Left ventricle myocardium inferior (tissue), 1 donor: ENCODE measurements at regions not wholly inside any gene's neighbourhood (a gene's known extent, or its start where the extent isn't known, plus 50 kb on each side); places are given as distances from the start of the nearest gene placed in this dataset.

ENCODE experiments used
- DNase-seq: peaks from one replicate; pipeline ENCODE4 v3.0.0-alpha.2; 2020
- H3K27ac ChIP-seq: fragments of 200-600 bp; replicated peaks from 2 replicates; pipeline ENCODE4 v1.8.0; 2021
- H3K27me3 ChIP-seq: fragments of 200-600 bp; 2 replicates; pipeline ENCODE4 v1.8.0; 2021; ENCODE audit warnings: low read depth
- H3K36me3 ChIP-seq: fragments of 200-600 bp; 2 replicates; pipeline ENCODE4 v1.8.0; 2021
- H3K4me1 ChIP-seq: fragments of 200-600 bp; 2 replicates; pipeline ENCODE4 v1.8.0; 2021
- H3K4me3 ChIP-seq: fragments of 200-600 bp; 2 replicates; pipeline ENCODE4 v1.8.0; 2021; ENCODE audit warnings: mild to moderate bottlenecking, moderate library complexity
- H3K9me3 ChIP-seq: fragments of 200-600 bp; replicated peaks from 2 replicates; pipeline ENCODE4 v1.8.0; 2021
- CTCF ChIP-seq: fragments of 200-600 bp; IDR thresholded peaks from 2 replicates; pipeline ENCODE4 v1.8.0; 2021; ENCODE audit warnings: antibody characterized with exemption, mild to moderate bottlenecking, borderline replicate concordance
- intact Hi-C: fragments of 100-400 bp; cut with micrococcal nuclease; formaldehyde crosslinking; loops from one replicate; pipeline ENCODE4 v1.11.0; 2022
- donor health status: DM: no; HTN: yes; CAD: no; lungs with severe emphysema.

GRCh38 chr13:79686441-79686840 is 205.5 kb downstream of the NDFIP2 start:
- no peak overlapping the region for H3K27ac ChIP-seq

GRCh38 chr13:79684371-79684770 is 203.4 kb downstream of the NDFIP2 start:
- Histone ChIP-seq H3K4me3 (no peak overlapping the region), H3K9me3 (peaks cover 14% of the 10 kb centered on the region), H3K4me1 (peaks cover 19% of the 10 kb centered on the region), H3K27ac (no peak overlapping the region), H3K27me3 (no peaks in the 10 kb centered on the region), H3K36me3 (no peaks in the 10 kb centered on the region)
- no peak for DNase-seq
- TF ChIP-seq CTCF: no peak
- intact Hi-C loops: no loop called here

More at GRCh38 chr13:79686441-79686840, 205.5 kb downstream of the NDFIP2 start:
- Histone ChIP-seq H3K4me3 (no peak overlapping the region), H3K9me3 (peaks cover 14% of the 10 kb centered on the region), H3K4me1 (peaks cover 8% of the 10 kb centered on the region), H3K36me3 (no peaks in the 10 kb centered on the region), H3K27me3 (no peaks in the 10 kb centered on the region)
- DNase-seq: no peak
- TF ChIP-seq CTCF: no peak
- intact Hi-C loops: no loop called here

GRCh38 chr13:79682164-79682563 is 201.2 kb downstream of the NDFIP2 start:
- DNase-seq: no peak
- Histone ChIP-seq H3K27me3 (no peaks in the 10 kb centered on the region), H3K27ac (no peak overlapping the region), H3K9me3 (peaks cover 14% of the 10 kb centered on the region), H3K4me3 (no peak overlapping the region), H3K4me1 (peaks cover 19% of the 10 kb centered on the region), H3K36me3 (no peaks in the 10 kb centered on the region)
- intact Hi-C loops: no loop called here
- TF ChIP-seq CTCF: no peak

- no peak for TF ChIP-seq CTCF
- H3K27ac ChIP-seq: no peak overlapping the region
- H3K27me3 ChIP-seq: no peaks in the 10 kb centered on the region
- no peaks in the 10 kb centered on the region for H3K36me3 ChIP-seq
- H3K4me1 ChIP-seq: peaks cover 11% of the 10 kb centered on the region
- no peak overlapping the region for H3K4me3 ChIP-seq
- H3K9me3 ChIP-seq: peaks cover 14% of the 10 kb centered on the region
- intact Hi-C loops: no loop called here
- DNase-seq: no peak
Measured at GRCh38 chr13:79681069-79681468, 200.1 kb downstream of the NDFIP2 start.

GRCh38 chr13:79680485-79680884 is 199.5 kb downstream of the NDFIP2 start:
- TF ChIP-seq CTCF: no peak
- Histone ChIP-seq H3K27ac (no peak overlapping the region), H3K9me3 (peaks cover 14% of the 10 kb centered on the region), H3K36me3 (no peaks in the 10 kb centered on the region), H3K4me3 (no peak overlapping the region), H3K27me3 (no peaks in the 10 kb centered on the region), H3K4me1 (peaks cover 11% of the 10 kb centered on the region)
- no peak for DNase-seq
- intact Hi-C loops: no loop called here

GRCh38 chr13:79679334-79679733 is 198.4 kb downstream of the NDFIP2 start:
- Histone ChIP-seq H3K27ac (no peak overlapping the region), H3K4me3 (no peak overlapping the region), H3K9me3 (peaks cover 14% of the 10 kb centered on the region), H3K4me1 (peaks cover 17% of the 10 kb centered on the region), H3K36me3 (no peaks in the 10 kb centered on the region), H3K27me3 (no peaks in the 10 kb centered on the region)
- peak; percentile 51 for DNase-seq
- peak; percentile 87 for TF ChIP-seq CTCF
- intact Hi-C loops: no loop called here
